ENCODE measurements at regions not wholly inside any gene's neighbourhood (a gene's known extent, or its start where the extent isn't known, plus 50 kb on each side); places are given as distances from the start of the nearest gene placed in this dataset.
A peak's percentile ranks its signal among the peaks of the same experiment; 100 is the strongest.

- H3K9me3 ChIP-seq (ENCODE audit: low read length) = no peaks in the 10 kb centered on the region
- ChIA-PET POLR2A (no interaction called here), CTCF (ENCODE audit: low intra/inter-chr PET ratio, low total read pairs) (no interaction called here)
- H4K20me1 ChIP-seq (ENCODE audit: insufficient read depth, low read length) = no peaks in the 10 kb centered on the region
- no peak for FAIRE-seq
- no TSS peak for BruUV-seq (replicated peaks)
- intact Hi-C loops (cut with micrococcal nuclease; ENCODE audit: unreplicated experiment) = loop anchor here (5.0 kb wide), 1 partner anchor 98 kb away; no protein-coding TSS in a partner anchor
- no peak overlapping the region for H2AFZ ChIP-seq (ENCODE audit: low read length)
- H3K4me2 ChIP-seq (ENCODE audit: low read depth, low read length) = peak overlapping the region; percentile 13; the same call in 1 of the 2 replicates
- H3K36me3 ChIP-seq (replicated peaks in 1 of 2; ENCODE audit: control insufficient read depth in 1 of 2, insufficient read depth in 2 of 2, low read length in 2 of 2) = no peaks in the 10 kb centered on the region
- no peak overlapping the region for H3K27ac ChIP-seq (ENCODE audit: extremely low read length, insufficient read depth, low read length)
- no peak; the same call in 2 of the 3 replicates for ATAC-seq
- peaks cover 2 to 3% of the 10 kb centered on the region in 2 experiments; a peak in 2 of 5 replicates for H3K27me3 ChIP-seq (ENCODE audit: control insufficient read depth in 1 of 2, insufficient read depth in 2 of 2, low read length in 2 of 2)
- no peak overlapping the region for H3K9ac ChIP-seq (ENCODE audit: insufficient read depth, low read depth, low read length)
- no peaks in the 10 kb centered on the region for H3K79me2 ChIP-seq (ENCODE audit: insufficient read depth, low read length)
- peaks cover 27% of the 10 kb centered on the region for H3K4me1 ChIP-seq (ENCODE audit: insufficient read depth, low read length)
- WGBS (ENCODE audit: low lambda C conversion rate) = 29% methylated on average over 3 of the region's 3 CpGs
- no peak overlapping the region; a peak in 1 of 6 replicates for H3K4me3 ChIP-seq (replicated peaks in 1 of 3; ENCODE audit: insufficient read depth in 1 of 3, low read depth in 2 of 3, low read length in 3 of 3)
- in situ Hi-C loops (cut with HindIII; ENCODE audit: extremely low pct_ligation_motif_present, low pct_unique_long_range_greater_than_20kb) = no loop called here
- peak; percentile 69 for DNase-seq (ENCODE audit: low spot score)
- TF ChIP-seq PAXIP1 (CRISPR knock-in tag; conservative IDR thresholded peaks at IDR 0.05) = 0 out of 2 replicates have a peak, but pooled peaks have one; percentile 20
- no peak for TF ChIP-seq MAF1 (CRISPR knock-in tag; IDR thresholded peaks at IDR 0.05; ENCODE audit: borderline replicate concordance)
- TF ChIP-seq ELF3 (CRISPR knock-in tag; IDR thresholded peaks at IDR 0.05) = no peak
- TF ChIP-seq ZBTB7B (CRISPR knock-in tag; IDR thresholded peaks at IDR 0.05) = no peak
- TF ChIP-seq SKIL (CRISPR knock-in tag; IDR thresholded peaks at IDR 0.05; ENCODE audit: borderline replicate concordance) = no peak
- TF ChIP-seq SOX5 (CRISPR knock-in tag; IDR thresholded peaks at IDR 0.05; ENCODE audit: borderline replicate concordance) = peak; percentile 40; the same call in 1 of the 2 replicates
- TF ChIP-seq HMG20A (CRISPR knock-in tag; IDR thresholded peaks at IDR 0.05; ENCODE audit: borderline replicate concordance) = no peak
- TF ChIP-seq CERS6 (CRISPR knock-in tag; IDR thresholded peaks at IDR 0.05) = no peak
- no peak for TF ChIP-seq ELF4 (CRISPR knock-in tag; IDR thresholded peaks at IDR 0.05; ENCODE audit: borderline replicate concordance)
- no peak for TF ChIP-seq MTA3 (CRISPR knock-in tag; IDR thresholded peaks at IDR 0.05)
- TF ChIP-seq BHLHE40 (IDR thresholded peaks at IDR 0.05; ENCODE audit: low read length) = no peak
- TF ChIP-seq ARID5B (CRISPR knock-in tag; IDR thresholded peaks at IDR 0.05) = peak; percentile 24; the same call in 1 of the 2 replicates
These were observed 341.9 kb downstream of the TMEM167A start for GRCh38 chr5:82735160-82735789.

All from HepG2 (cell line).